ENCODE measurements at regions not wholly inside any gene's neighbourhood (a gene's known extent, or its start where the extent isn't known, plus 50 kb on each side); places are given as distances from the start of the nearest gene placed in this dataset.

GRCh38 chr20:40186826-40187225, 502.2 kb downstream of the MAFB start:
- TF ChIP-seq CTCF (IDR thresholded peaks at IDR 0.05) (no peak), POLR2A (IDR thresholded peaks at IDR 0.05) (no peak)

Data from body of pancreas (tissue), 4 donors.